ENCODE measurements at regions not wholly inside any gene's neighbourhood (a gene's known extent, or its start where the extent isn't known, plus 50 kb on each side); places are given as distances from the start of the nearest gene placed in this dataset.

DNA sequence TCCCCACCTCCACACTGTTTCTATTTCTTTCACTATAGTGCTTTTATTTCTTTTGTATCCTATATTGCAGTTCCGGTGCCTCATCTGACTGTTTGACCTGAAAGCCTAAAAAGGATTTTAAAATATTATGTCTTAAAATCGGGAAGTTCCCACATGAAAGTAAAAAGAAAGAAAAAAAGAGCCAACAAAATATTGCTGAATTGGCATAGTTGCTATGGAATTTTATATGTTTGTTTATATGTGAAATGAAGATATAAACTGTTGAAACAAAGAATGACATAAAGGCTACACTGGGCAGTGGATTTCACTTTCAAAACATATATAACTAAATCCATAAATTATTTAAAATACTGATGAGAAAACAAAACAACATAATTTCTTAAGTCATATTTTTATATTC is 1383.7 kb downstream of the C4orf33 start:
- DNase-seq (ENCODE audit: low read depth in 2 of 2) = no peak

DNA sequence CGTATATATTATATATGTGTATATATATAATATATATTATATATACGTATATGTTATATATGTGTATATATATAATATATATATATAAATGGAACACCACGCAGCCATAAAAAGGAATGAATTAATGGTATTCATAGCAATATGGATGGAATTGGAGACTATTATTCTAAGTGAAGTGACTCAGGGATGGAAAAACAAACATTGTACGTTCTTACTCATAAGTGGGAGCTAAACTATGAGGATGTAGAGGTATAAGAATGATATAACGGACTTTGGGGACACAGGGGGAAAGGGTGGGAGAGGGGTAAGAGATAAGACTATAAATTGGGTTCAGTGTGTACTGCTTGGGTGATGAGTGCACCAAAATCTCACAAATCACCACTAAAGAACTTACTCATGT is 1388.9 kb downstream of the C4orf33 start:
- no peak for DNase-seq (ENCODE audit: low read depth in 2 of 2)

GRCh38 chr4:130485371-130485770 is 1389.4 kb downstream of the C4orf33 start:
- DNase-seq (ENCODE audit: low read depth in 2 of 2) = no peak

- no peak for DNase-seq (ENCODE audit: low read depth in 2 of 2)
Observed at GRCh38 chr4:130486186-130486585, 1390.2 kb downstream of the C4orf33 start.

- no peak for DNase-seq (ENCODE audit: low read depth in 2 of 2)
Observed at GRCh38 chr4:130486841-130487240, 1390.9 kb downstream of the C4orf33 start.

GRCh38 chr4:130510661-130511060 is 1414.7 kb downstream of the C4orf33 start:
- no peak for DNase-seq (ENCODE audit: low read depth in 2 of 2)

- DNase-seq (ENCODE audit: low read depth in 2 of 2) = no peak
Observed at GRCh38 chr4:130511776-130512175, 1415.8 kb downstream of the C4orf33 start.

DNA sequence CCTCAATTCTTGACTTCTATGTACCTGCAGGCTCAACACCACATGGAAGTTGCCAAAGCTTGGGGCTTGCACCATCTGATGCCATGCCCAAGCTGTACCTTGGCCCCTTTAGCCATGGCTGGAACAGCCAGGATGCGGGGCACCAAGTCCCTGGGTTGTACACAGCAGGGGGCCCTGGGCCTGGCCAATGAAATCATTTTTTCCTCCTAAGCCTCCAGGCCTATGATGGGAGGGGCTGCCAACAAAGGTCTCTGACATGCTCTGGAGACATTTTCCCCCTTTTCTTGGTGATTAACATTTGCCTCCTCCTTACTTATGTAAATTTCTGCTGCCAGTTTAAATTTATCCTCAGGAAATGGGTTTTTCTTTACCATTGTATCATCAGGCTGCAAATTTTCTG is 1428.1 kb downstream of the C4orf33 start:
- DNase-seq (ENCODE audit: low read depth in 2 of 2) = no peak

- no peak for DNase-seq (ENCODE audit: low read depth in 2 of 2)
Observed at GRCh38 chr4:130530505-130530904, 1434.6 kb downstream of the C4orf33 start.

DNA sequence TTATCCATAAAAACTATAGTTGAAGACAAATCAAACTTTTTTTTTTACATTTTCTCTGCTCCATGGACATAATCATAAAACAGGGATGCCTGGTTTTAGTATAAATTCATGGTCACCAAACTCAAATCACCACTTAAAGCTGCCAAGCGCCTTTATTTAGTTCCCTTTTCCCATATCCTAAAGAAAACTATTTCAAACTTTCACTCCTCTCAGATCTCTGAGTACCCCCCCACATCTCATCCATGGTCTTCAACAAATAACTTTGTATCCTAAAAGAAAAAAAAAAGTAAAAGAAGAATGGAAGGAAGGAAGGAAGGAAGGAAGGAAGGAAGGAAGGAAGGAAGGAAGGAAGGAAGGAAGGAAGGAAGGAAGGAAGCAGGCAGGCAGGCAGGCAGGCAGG is 1438.7 kb downstream of the C4orf33 start:
- DNase-seq (ENCODE audit: low read depth in 2 of 2) = no peak

DNA sequence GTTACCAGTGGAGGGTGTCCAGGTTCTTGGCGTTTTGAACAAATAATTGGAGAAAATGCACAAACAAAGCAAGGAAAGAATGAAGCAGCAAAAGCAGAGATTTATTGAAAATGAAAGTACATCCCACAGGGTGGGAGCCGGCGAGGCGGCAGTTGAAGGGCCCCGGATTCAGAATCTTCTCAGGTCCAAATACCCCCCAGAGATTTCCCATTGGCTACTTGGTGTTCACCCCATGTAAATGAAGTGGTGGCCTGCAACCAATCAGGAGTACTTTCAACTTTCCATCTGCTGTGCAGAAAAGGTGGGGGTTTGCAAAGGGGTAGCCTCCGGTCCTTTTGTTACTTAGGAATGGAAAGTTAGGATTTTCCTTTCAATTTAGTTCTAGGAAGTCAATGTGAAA is 1447.0 kb downstream of the C4orf33 start:
- DNase-seq (ENCODE audit: low read depth in 2 of 2) = no peak

DNA sequence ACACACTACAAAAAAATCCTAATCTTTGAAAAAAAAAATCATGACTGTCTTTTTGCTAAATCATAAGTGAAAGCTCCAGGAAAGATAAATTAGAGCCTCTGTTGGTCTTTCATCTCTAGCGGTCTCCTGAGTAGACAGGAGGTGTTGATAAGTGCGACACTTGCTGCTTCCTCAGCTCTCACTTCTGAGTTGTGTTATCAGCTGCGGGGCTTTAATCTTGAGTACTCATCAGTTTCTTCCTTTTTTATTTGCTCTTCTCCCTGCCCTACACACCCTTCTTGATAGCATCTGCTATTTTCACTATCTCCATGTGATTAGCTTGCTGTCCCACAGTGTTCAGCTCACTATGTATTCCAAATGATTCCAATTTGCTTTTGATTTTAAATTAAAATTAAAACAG is 1449.2 kb downstream of the C4orf33 start:
- DNase-seq (ENCODE audit: low read depth in 2 of 2) = no peak

DNA sequence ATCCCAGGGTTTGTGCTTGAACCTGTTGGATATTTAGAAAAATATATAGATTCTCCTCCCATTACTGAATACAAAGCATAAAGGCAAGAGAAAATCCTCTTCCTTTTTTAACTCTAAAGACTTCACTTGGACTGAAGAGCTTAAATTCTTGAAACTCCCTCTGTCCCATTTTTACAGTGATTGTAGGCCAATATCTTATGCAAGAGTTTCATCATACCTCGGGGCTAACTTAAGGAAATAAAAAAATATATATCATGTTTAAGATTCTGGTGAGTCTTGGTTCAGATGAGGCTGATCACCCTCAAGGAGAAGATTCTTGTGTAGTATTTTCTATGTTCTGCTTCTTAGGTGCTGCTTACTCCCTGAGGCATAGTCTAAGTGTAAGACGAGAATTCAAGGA is 1449.6 kb downstream of the C4orf33 start:
- DNase-seq (ENCODE audit: low read depth in 2 of 2) = no peak

GRCh38 chr4:130559268-130559667 is 1463.3 kb downstream of the C4orf33 start:
- DNase-seq (ENCODE audit: low read depth in 2 of 2) = no peak

- DNase-seq (ENCODE audit: low read depth in 2 of 2) = no peak
Observed at GRCh38 chr4:130563185-130563888, 1467.4 kb downstream of the C4orf33 start.

DNA sequence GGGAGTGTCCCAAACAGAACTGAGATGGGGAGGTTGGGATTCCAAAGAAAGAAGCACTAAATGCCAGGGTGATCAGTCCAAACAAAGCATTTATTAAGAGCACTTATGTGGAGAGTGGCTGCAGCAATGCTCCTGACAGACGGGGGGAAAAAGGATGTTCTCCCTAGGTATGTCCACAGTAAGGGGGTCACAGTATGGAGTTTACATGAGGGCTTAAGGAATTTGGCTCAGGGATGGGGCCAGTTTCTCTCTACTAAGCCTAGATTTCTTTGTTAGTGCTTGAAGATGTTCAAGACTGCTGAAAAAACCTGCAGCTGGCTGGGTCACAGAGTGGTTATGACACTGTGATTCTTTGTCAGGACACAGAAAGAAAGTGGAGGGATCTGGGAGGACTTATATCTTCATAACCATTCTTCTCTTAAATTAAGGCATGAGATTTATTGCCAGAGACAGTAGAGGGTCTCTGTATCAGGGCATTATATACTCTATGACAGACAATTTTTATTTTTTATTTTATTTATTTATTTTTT is 1468.0 kb downstream of the C4orf33 start:
- no peak for DNase-seq (ENCODE audit: low read depth in 2 of 2)

GRCh38 chr4:130568746-130569145 is 1472.8 kb downstream of the C4orf33 start:
- DNase-seq (ENCODE audit: low read depth in 2 of 2) = no peak

- no peak for DNase-seq (ENCODE audit: low read depth in 2 of 2)
Observed at GRCh38 chr4:130573742-130574141, 1477.8 kb downstream of the C4orf33 start.

GRCh38 chr4:130574215-130574614 is 1478.3 kb downstream of the C4orf33 start:
- no peak for DNase-seq (ENCODE audit: low read depth in 2 of 2)

- DNase-seq (ENCODE audit: low read depth in 2 of 2) = no peak
Observed at GRCh38 chr4:130576218-130576617, 1480.3 kb downstream of the C4orf33 start.

- DNase-seq (ENCODE audit: low read depth in 2 of 2) = no peak
Observed at GRCh38 chr4:130591091-130591490, 1495.1 kb downstream of the C4orf33 start.

DNA sequence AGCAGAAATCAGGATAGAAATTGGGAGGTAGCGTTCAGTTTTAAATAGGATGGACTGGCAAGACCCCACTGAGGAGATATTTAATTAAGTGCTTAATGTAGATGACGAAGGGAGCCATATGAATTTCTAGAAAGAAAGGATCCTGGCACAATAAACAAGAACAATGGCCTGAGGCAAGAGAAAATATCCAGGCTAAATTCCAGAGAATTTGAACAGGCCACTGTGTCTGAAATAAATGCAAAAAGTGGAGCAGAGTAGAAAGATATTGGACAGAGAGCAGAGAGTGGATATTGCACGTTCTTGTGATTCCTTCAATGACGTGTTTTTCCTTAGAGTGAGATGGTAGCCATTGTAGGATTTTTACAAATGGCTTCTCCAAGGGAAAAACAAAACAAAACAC is 1504.8 kb downstream of the C4orf33 start:
- DNase-seq (ENCODE audit: low read depth in 2 of 2) = no peak

DNA sequence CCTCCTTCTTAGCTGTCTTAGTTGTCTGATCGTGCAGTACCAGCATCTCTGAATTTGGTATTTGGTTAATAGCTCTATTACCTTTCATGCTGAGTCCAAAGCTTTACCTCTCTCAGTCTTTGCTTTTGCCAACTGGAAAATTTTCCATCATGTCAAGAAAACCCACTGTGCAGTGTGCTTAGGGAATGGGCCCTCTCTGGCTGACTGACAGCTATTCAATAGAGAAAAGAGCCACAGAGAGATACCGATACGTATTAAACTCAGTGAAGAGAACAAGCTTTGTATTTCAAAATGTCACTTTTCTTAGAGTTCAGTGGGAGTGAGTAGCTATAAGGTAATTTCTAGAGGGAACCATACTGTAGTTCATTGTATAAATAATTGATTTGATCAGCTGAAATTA is 1507.1 kb downstream of the C4orf33 start:
- no peak for DNase-seq (ENCODE audit: low read depth in 2 of 2)

- no peak for DNase-seq (ENCODE audit: low read depth in 2 of 2)
Observed at GRCh38 chr4:130608121-130608520, 1512.2 kb downstream of the C4orf33 start.
